Hepatocyte (in vitro differentiated cells): ENCODE measurements at regions not wholly inside any gene's neighbourhood (a gene's known extent, or its start where the extent isn't known, plus 50 kb on each side); places are given as distances from the start of the nearest gene placed in this dataset.

ENCODE experiments used
- DNase-seq: peaks from one replicate; pipeline ENCODE4 v3.0.0-alpha.2; 2016; ENCODE audit warnings: low spot score
- H2AFZ ChIP-seq: fragments of 200-600 bp; sonication (generic); 2 replicates; pipeline ENCODE4 v1.6.0; 2016; ENCODE audit warnings: antibody characterized with exemption, mild to moderate bottlenecking
- H3K27ac ChIP-seq: fragments of 200-600 bp; sonication (generic); 2 replicates; pipeline ENCODE4 v1.5.1; 2016; ENCODE audit warnings: mild to moderate bottlenecking
- H3K27me3 ChIP-seq: fragments of 200-600 bp; sonication (generic); 2 replicates; pipeline ENCODE4 v1.6.1; 2016
- H3K36me3 ChIP-seq: fragments of 200-600 bp; sonication (generic); replicated peaks from 2 replicates; pipeline ENCODE4 v1.5.1; 2016; ENCODE audit warnings: low read depth; ENCODE audit not compliant: insufficient read depth
- H3K4me1 ChIP-seq: fragments of 200-600 bp; sonication (generic); 2 replicates; pipeline ENCODE4 v1.5.1; 2016; ENCODE audit warnings: mild to moderate bottlenecking, moderate library complexity; ENCODE audit not compliant: insufficient read depth
- H3K4me2 ChIP-seq: fragments of 200-600 bp; sonication (generic); 2 replicates; pipeline ENCODE4 v1.6.0; 2016
- H3K4me3 ChIP-seq: fragments of 200-600 bp; sonication (generic); 2 replicates; pipeline ENCODE4 v1.5.1; 2016; ENCODE audit warnings: mild to moderate bottlenecking
- H3K79me2 ChIP-seq: fragments of 200-600 bp; sonication (generic); 2 replicates; pipeline ENCODE4 v1.6.0; 2017; ENCODE audit warnings: mild to moderate bottlenecking
- H3K9me2 ChIP-seq: fragments of 200-600 bp; sonication (generic); replicated peaks from 2 replicates; pipeline ENCODE4 v1.6.0; 2017; ENCODE audit warnings: mild to moderate bottlenecking; ENCODE audit not compliant: insufficient read depth
- H3K9me3 ChIP-seq: fragments of 200-600 bp; sonication (generic); 2 replicates; pipeline ENCODE4 v1.5.1; 2016; ENCODE audit warnings: low read depth, mild to moderate bottlenecking
- H4K20me1 ChIP-seq: fragments of 200-600 bp; sonication (generic); 2 replicates; pipeline ENCODE4 v1.6.0; 2016; ENCODE audit warnings: mild to moderate bottlenecking; ENCODE audit not compliant: insufficient read depth, poor library complexity, severe bottlenecking
- CTCF ChIP-seq: fragments of 200-600 bp; sonication (generic); IDR thresholded peaks from 2 replicates; pipeline ENCODE4 v1.5.1; 2016; ENCODE audit warnings: antibody characterized with exemption, mild to moderate bottlenecking; ENCODE audit not compliant: poor library complexity
- EZH2 ChIP-seq: fragments of 200-600 bp; sonication (generic); IDR thresholded peaks from 2 replicates; pipeline ENCODE4 v1.6.1; 2016; ENCODE audit warnings: antibody characterized with exemption, mild to moderate bottlenecking, borderline replicate concordance
- EZH2phosphoT487 ChIP-seq: fragments of 200-600 bp; sonication (generic); IDR thresholded peaks from one replicate; pipeline ENCODE4 v1.6.1; 2018; ENCODE audit warnings: antibody characterized with exemption, mild to moderate bottlenecking, low read depth, moderate library complexity; ENCODE audit not compliant: unreplicated experiment, severe bottlenecking
- WGBS: methylation state at CpG from one replicate; pipeline ENCODE4 v1.1.6; 2016; ENCODE audit warnings: low lambda C conversion rate; ENCODE audit errors: missing lambda C conversion rate; 5-methylcytosine and 5-hydroxymethylcytosine counted together

DNA sequence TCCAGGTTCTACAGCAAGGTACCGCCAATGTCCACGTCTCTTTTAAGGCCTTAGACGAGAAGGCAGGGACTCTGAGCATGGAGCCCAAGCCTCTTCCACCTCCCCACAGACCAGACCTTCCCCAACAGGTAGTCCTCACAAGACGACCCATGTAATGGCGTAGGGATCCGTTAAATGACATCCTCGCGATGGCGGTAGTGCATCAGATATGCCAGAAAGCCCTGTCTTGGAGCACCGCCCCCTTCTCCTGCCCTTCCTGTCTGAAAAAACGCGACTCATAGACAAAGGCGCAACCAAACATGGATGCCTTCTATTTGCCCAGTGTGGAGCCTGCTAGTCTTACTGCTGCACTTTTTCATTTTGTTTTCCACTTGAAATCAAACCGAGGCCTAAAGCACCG, 185.4 kb downstream of the OR13H1 start:
- no peak for TF ChIP-seq EZH2phosphoT487
- no peak for TF ChIP-seq CTCF
- no peak for TF ChIP-seq EZH2
- no peak for DNase-seq
- no peak overlapping the region for H2AFZ ChIP-seq
- no peak overlapping the region for H3K4me2 ChIP-seq
- no peaks in the 10 kb centered on the region for H3K36me3 ChIP-seq
- no peaks in the 10 kb centered on the region for H4K20me1 ChIP-seq
- whole genome bisulfite sequencing = 93% methylated on average over 15 of the region's 15 CpGs
- no peak overlapping the region for H3K27ac ChIP-seq
- H3K4me1 ChIP-seq = no peaks in the 10 kb centered on the region
- no peaks in the 10 kb centered on the region for H3K9me2 ChIP-seq
- no peak overlapping the region for H3K4me3 ChIP-seq
- no peaks in the 10 kb centered on the region for H3K79me2 ChIP-seq
- no peaks in the 10 kb centered on the region for H3K27me3 ChIP-seq
- no peaks in the 10 kb centered on the region for H3K9me3 ChIP-seq

DNA sequence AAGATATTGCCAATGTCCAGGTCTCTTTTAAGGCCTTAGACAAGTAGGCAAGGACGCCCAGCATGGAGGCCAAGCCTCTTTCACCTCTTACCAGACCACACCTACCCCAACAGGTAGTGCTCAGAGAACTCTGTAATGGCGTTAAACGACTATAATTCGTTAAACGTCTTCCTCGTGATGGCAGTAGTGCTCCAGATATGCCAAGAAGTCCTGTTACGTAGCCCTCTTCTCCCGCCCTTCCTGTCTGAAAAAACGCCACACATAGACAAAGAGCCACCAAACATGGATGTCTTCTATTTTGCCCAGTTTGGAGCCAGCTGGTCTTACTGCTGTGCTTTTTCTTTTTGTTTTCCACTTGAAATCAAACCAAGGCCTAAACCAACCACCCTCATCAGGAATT, 190.7 kb downstream of the OR13H1 start:
- Histone ChIP-seq H3K4me2 (no peak overlapping the region), H3K9me2 (no peaks in the 10 kb centered on the region), H3K9me3 (no peaks in the 10 kb centered on the region), H3K36me3 (no peaks in the 10 kb centered on the region), H3K27ac (no peak overlapping the region), H3K27me3 (no peaks in the 10 kb centered on the region), H3K79me2 (no peaks in the 10 kb centered on the region), H2AFZ (no peak overlapping the region), H3K4me3 (no peak overlapping the region), H3K4me1 (no peaks in the 10 kb centered on the region), H4K20me1 (no peaks in the 10 kb centered on the region)
- no peak for TF ChIP-seq EZH2phosphoT487
- no peak for TF ChIP-seq CTCF
- no peak for TF ChIP-seq EZH2
- WGBS = 79% methylated on average over 9 of the region's 9 CpGs
- no peak for DNase-seq

GRCh38 chrX:131735127-131735526, 191.3 kb downstream of the OR13H1 start:
- Histone ChIP-seq H3K79me2 (no peaks in the 10 kb centered on the region), H3K9me3 (no peaks in the 10 kb centered on the region), H3K4me3 (no peak overlapping the region), H3K4me2 (no peak overlapping the region), H3K4me1 (no peaks in the 10 kb centered on the region), H3K27ac (no peak overlapping the region), H3K9me2 (no peaks in the 10 kb centered on the region), H4K20me1 (no peaks in the 10 kb centered on the region), H3K36me3 (no peaks in the 10 kb centered on the region), H2AFZ (no peak overlapping the region), H3K27me3 (no peaks in the 10 kb centered on the region)
- WGBS = 79% methylated on average over 3 of the region's 3 CpGs
- no peak for DNase-seq
- TF ChIP-seq EZH2phosphoT487 (no peak), EZH2 (no peak), CTCF (no peak)

DNA sequence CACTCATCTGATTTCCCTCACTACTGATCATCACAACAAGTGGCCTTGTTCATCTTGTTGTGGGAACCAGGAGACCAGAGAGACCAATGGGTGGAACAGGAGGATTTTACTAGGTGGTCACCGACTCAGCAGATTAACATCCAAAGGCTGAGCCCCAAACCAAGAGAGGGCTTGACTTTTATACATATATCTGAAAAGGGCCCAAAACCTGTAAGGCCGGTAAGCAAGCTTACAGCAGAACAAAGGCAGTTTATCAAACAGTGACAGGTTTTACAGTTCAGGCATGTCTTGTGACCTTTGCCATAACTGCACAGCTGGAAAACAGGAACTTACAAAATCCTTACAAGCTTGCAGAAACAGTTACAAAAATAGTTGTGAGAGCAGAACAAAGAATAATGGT, 195.9 kb downstream of the OR13H1 start:
- no peaks in the 10 kb centered on the region for H3K36me3 ChIP-seq
- H2AFZ ChIP-seq = no peak overlapping the region
- WGBS = 82% methylated on average over 2 of the region's 2 CpGs
- no peaks in the 10 kb centered on the region for H3K4me1 ChIP-seq
- TF ChIP-seq EZH2 (no peak), CTCF (no peak), EZH2phosphoT487 (no peak)
- no peaks in the 10 kb centered on the region for H3K9me2 ChIP-seq
- no peaks in the 10 kb centered on the region for H4K20me1 ChIP-seq
- no peak overlapping the region for H3K4me2 ChIP-seq
- no peaks in the 10 kb centered on the region for H3K9me3 ChIP-seq
- H3K27me3 ChIP-seq = no peaks in the 10 kb centered on the region
- H3K4me3 ChIP-seq = no peak overlapping the region
- H3K27ac ChIP-seq = no peak overlapping the region
- DNase-seq = no peak
- H3K79me2 ChIP-seq = no peaks in the 10 kb centered on the region
